ENCODE measurements at regions not wholly inside any gene's neighbourhood (a gene's known extent, or its start where the extent isn't known, plus 50 kb on each side); places are given as distances from the start of the nearest gene placed in this dataset.

GRCh38 chrX:148265829-148266228 is 234.6 kb upstream of the AFF2 start:
- Histone ChIP-seq H3K27ac (ENCODE audit: insufficient read depth, low read depth, low read length) (no peak overlapping the region), H3K79me2 (ENCODE audit: control insufficient read depth, insufficient read depth, low read length) (no peaks in the 10 kb centered on the region), H3K9ac (replicated peaks; ENCODE audit: extremely low read depth, insufficient read depth, low read length) (no peak overlapping the region), H3K36me3 (ENCODE audit: control insufficient read depth in 2 of 2, extremely low read depth in 1 of 2, insufficient read depth in 2 of 2, low read length in 2 of 2) (no peaks in the 10 kb centered on the region), H3K27me3 (ENCODE audit: control insufficient read depth in 2 of 2, insufficient read depth in 2 of 2, low read length in 2 of 2) (no peaks in the 10 kb centered on the region), H3K4me3 (replicated peaks in 1 of 3; ENCODE audit: insufficient read depth in 1 of 3, low read depth in 1 of 3, low read length in 3 of 3) (no peak overlapping the region), H2AFZ (ENCODE audit: low read depth, low read length) (no peak overlapping the region), H3K4me2 (ENCODE audit: insufficient read depth, low read length) (no peak overlapping the region), H4K20me1 (replicated peaks; ENCODE audit: control insufficient read depth, extremely low read depth, insufficient read depth, low read length) (no peaks in the 10 kb centered on the region), H3K4me1 (ENCODE audit: control insufficient read depth, extremely low read depth, insufficient read depth, low read length) (no peaks in the 10 kb centered on the region), H3K9me3 (replicated peaks; ENCODE audit: control insufficient read depth, insufficient read depth, low read length) (no peaks in the 10 kb centered on the region), H3K9me1 (replicated peaks; ENCODE audit: control insufficient read depth, extremely low read depth, insufficient read depth, low read length) (no peaks in the 10 kb centered on the region)
- ChIA-PET POLR2A (no interaction called here), CTCF (no interaction called here)
- intact Hi-C loops (cut with micrococcal nuclease), result no loop called here
- dilution Hi-C loops (cut with MboI; ENCODE audit: extremely low pct_ligation_motif_present, low sequenced_read_pairs), result no loop called here
- DNase-seq (ENCODE audit: low read depth, low spot score), result no peak
- TF ChIP-seq JUN (IDR thresholded peaks at IDR 0.05; ENCODE audit: borderline replicate concordance, insufficient read depth, insufficient read length, low read depth), result no peak
- TF ChIP-seq POLR2A (IDR thresholded peaks at IDR 0.05; ENCODE audit: low read depth, low read length), result no peak
- no peak for TF ChIP-seq CTCF (IDR thresholded peaks at IDR 0.05; ENCODE audit: extremely low read depth in 1 of 2, insufficient read depth in 1 of 2, low read depth in 1 of 2, low read length in 2 of 2)
- TF ChIP-seq MYC (IDR thresholded peaks at IDR 0.05; ENCODE audit: low read depth, low read length), result no peak
- TF ChIP-seq GATA2 (IDR thresholded peaks at IDR 0.05; ENCODE audit: insufficient read depth, insufficient read length, low read depth, low read length), result no peak
- TF ChIP-seq EZH2 (IDR thresholded peaks at IDR 0.05; ENCODE audit: borderline replicate concordance, low read depth, low read length, severe bottlenecking), result no peak
- TF ChIP-seq MAX (IDR thresholded peaks at IDR 0.05; ENCODE audit: insufficient read depth, insufficient read length), result no peak
- no peak for TF ChIP-seq POLR2AphosphoS5 (IDR thresholded peaks at IDR 0.05; ENCODE audit: insufficient read depth, low read depth, low read length)
- TF ChIP-seq FOS (IDR thresholded peaks at IDR 0.05; ENCODE audit: borderline replicate concordance, insufficient read depth, low read length), result no peak
- BruUV-seq (replicated peaks), result no TSS peak
- no peak for FAIRE-seq

Measured in endothelial cell of umbilical vein (primary cell).